Endothelial cell of umbilical vein (primary cell): ENCODE measurements at regions not wholly inside any gene's neighbourhood (a gene's known extent, or its start where the extent isn't known, plus 50 kb on each side); places are given as distances from the start of the nearest gene placed in this dataset.

ENCODE experiments used
- CTCF ChIP-seq, 2 donors: IDR thresholded peaks; 1 replicate in 1 of 2; 2 replicates in 1 of 2; pipeline ENCODE4 v1.5.1; 2011; ENCODE audit warnings: low read length in 2 of 2, mild to moderate bottlenecking in 2 of 2, moderate library complexity in 2 of 2, control low read depth in 1 of 2, inconsistent platforms in 1 of 2, low read depth in 1 of 2; ENCODE audit not compliant: insufficient read depth in 1 of 2; ENCODE audit errors: extremely low read depth in 1 of 2
- EZH2 ChIP-seq: IDR thresholded peaks from 2 replicates; pipeline ENCODE4 v1.6.1; 2012; ENCODE audit warnings: borderline replicate concordance, low read depth, mild to moderate bottlenecking, moderate library complexity, low read length, inconsistent platforms; ENCODE audit not compliant: severe bottlenecking
- FOS ChIP-seq: IDR thresholded peaks from 2 replicates; pipeline ENCODE4 v1.6.1; 2011; ENCODE audit warnings: mild to moderate bottlenecking, low read length, moderate library complexity, borderline replicate concordance; ENCODE audit not compliant: insufficient read depth
- GATA2 ChIP-seq: IDR thresholded peaks from 2 replicates; pipeline ENCODE4 v1.7.0; 2011; ENCODE audit warnings: low read depth, mild to moderate bottlenecking, moderate library complexity, mixed read lengths, low read length; ENCODE audit not compliant: insufficient read length, insufficient read depth
- JUN ChIP-seq: IDR thresholded peaks from 2 replicates; pipeline ENCODE4 v1.6.1; 2011; ENCODE audit warnings: borderline replicate concordance, low read depth; ENCODE audit not compliant: insufficient read length, insufficient read depth
- MAX ChIP-seq: IDR thresholded peaks from 2 replicates; pipeline ENCODE4 v1.6.1; 2011; ENCODE audit not compliant: insufficient read depth, insufficient read length
- MYC ChIP-seq: IDR thresholded peaks from one replicate; pipeline ENCODE4 v1.6.1; 2011; ENCODE audit warnings: mild to moderate bottlenecking, low read depth, low read length
- POLR2A ChIP-seq: IDR thresholded peaks from 2 replicates; pipeline ENCODE4 v1.6.1; 2012; ENCODE audit warnings: low read depth, mild to moderate bottlenecking, control low read depth, low read length
- POLR2AphosphoS5 ChIP-seq: IDR thresholded peaks from 2 replicates; pipeline ENCODE4 v1.6.1; 2012; ENCODE audit warnings: low read depth, mild to moderate bottlenecking, control low read depth, low read length, moderate library complexity; ENCODE audit not compliant: insufficient read depth

GRCh38 chr13:110822669-110822945 is 92.3 kb downstream of the ANKRD10 start:
- TF ChIP-seq POLR2A (no peak), CTCF (IDR thresholded peaks at IDR 0.05; ENCODE audit: extremely low read depth in 1 of 2, insufficient read depth in 1 of 2, low read depth in 1 of 2, low read length in 2 of 2) (no peak), POLR2AphosphoS5 (no peak), EZH2 (no peak), MYC (no peak), MAX (no peak), JUN (no peak), FOS (no peak), GATA2 (no peak)
